ENCODE measurements at regions not wholly inside any gene's neighbourhood (a gene's known extent, or its start where the extent isn't known, plus 50 kb on each side); places are given as distances from the start of the nearest gene placed in this dataset.

DNA sequence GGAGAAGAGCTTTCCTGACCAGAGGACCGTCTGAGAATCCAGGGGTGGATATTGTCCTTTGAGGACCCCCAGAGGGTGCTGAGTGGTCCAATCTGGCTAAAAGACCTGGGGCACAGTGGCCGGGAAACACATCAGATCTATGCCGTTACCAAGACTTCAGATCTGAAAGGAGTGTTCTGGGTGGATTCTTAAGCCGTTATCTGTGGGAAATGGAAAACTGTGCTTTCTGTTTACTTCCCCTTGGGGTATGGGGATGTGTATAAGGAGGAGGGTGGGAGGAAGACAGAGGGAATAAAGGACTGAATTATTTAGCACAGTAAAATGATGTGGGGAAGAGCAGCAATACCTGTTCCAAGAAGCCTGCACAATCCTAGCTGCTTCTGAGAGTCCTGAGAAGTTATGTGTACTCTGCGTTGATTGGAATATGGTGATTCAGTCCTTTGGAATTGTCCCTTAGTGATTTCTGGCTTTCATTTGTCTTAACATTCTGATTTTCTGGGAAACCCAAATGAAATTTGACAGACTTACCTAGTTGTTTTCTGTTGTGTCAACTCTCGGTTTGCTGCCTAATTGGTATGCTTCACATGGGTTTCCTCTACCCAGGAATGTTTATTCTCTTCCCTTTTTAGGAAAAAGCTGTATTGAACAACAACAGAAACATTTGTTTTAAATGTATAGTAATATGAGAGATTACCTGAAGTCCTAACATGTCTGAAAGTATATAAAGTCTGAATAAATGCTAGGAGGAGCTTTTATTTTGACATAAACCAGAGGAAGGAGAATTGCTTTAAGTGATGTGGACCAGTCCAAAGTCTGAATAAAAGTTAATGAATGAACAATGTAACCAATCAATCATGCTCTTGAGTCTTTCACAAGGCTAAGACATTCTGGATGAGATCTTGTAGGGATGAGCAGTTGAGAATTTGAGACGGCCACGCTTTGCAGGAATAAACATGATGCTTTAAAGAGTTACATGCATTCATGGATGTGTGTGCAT is 427.1 kb upstream of the C2CD4B start:
- DNase-seq = no peak

GRCh38 chr15:62592920-62593319 is 427.8 kb upstream of the C2CD4B start:
- no peak for DNase-seq

GRCh38 chr15:62593681-62594399 is 428.8 kb upstream of the C2CD4B start:
- DNase-seq = no peak

DNA sequence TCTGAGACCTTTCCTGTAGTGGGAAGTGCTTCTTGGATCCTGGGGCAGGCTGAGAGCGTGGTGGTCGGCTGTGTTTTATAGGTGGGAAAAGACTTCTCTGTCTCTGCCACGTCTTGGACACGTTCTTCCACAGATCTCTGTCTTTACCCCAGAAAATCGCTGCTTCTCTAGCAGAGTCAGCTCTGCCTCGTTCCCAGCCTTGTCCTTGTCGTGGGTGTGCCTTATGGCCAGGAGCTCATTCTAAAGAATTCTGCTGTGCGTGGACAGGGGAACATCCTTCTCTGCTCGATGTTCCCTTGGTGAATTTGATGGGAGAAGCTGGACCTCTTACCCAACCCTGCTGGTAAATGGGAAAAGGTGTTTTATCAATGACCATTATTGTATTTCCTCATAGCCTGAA is 433.1 kb upstream of the C2CD4B start:
- no peak for DNase-seq

DNA sequence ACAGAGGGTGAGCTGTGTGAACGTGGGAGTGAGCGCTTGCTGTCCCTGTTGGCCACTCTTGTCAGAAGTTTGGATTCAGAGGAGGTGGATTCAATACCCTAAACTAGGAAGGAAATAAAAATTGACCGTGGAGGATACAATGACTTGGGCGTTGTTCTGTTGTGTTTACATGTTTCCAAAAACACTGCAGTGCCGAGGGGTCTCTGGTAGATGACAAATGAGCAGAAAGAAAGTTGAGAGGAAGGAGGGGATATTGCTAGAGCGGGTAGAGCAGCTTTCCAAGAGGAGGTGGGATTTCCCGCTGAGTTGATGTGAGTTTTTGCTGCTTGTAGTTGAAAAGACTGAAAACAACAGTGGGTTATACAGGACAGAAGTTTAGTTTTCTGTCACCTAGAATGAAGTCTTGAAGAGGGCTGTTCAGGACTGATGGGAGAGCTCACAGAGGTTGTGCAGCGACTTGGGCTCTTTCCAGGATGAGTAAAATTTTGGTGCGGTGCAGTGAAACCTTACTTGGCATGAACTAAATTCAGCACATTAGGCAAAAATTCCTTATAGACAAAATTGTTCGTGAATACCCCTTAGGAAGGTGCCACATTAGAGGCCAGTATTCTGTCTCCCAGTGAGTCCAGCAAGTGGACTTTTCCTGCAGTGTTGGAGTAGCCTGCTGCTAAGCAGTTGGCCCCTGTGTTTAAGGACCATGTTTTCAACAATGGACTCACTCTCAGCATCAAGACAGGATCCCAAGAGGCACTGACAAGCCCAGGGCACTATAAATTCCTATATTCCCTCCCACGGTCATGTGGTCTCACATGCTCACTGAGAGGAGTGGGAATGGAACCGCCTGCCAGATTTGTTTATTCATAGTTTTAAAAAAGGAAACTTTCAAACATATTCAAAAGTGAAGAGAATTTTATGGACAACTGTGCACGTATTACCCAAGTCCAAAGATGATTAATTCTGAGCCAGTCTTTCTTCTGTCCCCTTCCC is 435.0 kb upstream of the C2CD4B start:
- DNase-seq = no peak

DNA sequence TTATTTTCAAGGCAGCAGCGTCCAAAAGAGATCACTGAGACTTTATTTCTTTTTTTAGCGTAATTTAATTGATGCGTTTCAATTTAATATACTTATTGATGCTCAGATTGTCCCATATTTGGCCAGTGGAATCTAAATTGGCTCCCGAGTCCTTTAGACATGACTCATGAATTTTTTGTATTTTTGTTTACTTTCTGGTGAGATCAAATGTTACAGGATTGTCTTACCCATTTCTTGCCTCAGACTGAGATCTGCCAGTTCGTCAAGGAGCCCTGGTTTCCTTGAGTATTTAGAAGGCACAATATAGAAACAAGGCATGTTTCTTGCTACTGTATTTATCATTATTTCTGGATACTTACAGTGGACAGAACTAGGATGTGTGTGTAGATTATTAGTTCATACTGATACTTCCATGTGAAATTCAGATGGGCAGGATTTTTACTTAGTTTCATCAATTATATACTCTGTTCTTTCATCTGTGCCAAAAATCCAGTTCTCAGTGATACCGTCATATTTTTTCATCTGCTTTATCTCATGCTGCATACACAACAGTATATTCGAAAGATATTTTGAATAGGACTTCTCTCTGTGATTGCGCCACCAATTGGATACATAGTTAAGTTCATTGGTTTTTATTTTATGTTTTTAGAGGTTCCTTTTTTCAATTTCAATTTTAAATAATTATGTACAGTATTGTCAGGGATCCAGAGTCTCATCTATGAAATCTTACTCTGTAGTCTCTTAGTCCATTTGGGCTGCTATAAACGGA is 436.9 kb upstream of the C2CD4B start:
- no peak for DNase-seq

DNA sequence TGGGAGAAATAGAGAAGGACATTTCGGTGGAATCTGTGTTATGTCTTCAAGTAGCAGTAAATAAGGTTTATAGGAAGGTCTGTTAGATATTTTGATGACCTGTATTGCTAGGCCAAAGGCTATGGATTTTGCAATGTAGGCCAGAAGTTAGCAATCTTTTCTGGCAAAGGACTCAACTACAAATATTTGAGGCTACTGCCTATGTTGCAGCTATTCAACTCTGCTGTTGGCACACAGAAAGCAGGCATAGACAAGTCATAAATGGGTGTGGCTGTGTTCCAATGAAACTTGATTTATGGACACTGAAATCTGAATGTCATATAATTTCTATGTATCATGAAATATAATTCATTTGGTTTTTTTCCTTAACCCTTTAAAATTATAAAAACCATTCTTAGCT is 438.7 kb upstream of the C2CD4B start:
- DNase-seq = no peak

DNA sequence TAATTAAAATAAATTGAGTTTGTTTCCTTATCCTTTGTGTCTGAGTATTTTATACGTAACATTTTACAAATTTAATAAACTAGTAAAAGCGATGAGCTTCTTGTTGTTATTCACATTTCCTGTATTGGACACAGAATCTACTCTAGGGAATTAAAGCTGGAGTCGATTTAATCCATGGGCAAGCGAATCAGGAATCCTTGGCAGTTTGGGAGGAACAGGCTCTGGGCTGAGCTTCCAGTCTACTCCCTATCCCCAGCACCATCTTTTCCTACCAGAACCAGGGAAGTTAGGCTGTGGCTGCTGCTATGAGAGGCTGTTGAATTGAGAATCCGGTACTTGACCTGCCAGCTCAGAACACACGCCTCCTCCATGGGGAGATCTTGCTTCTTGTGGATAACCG is 437.3 kb upstream of the TPM1 start:
- no peak for DNase-seq

- no peak for DNase-seq
Measured at GRCh38 chr15:62606376-62607113, 436.0 kb upstream of the TPM1 start.

- no peak for DNase-seq
Measured at GRCh38 chr15:62607114-62607462, 435.5 kb upstream of the TPM1 start.

GRCh38 chr15:62607643-62608042 is 434.9 kb upstream of the TPM1 start:
- DNase-seq = no peak

- DNase-seq = no peak
Measured at GRCh38 chr15:62608369-62608768, 434.2 kb upstream of the TPM1 start.

DNA sequence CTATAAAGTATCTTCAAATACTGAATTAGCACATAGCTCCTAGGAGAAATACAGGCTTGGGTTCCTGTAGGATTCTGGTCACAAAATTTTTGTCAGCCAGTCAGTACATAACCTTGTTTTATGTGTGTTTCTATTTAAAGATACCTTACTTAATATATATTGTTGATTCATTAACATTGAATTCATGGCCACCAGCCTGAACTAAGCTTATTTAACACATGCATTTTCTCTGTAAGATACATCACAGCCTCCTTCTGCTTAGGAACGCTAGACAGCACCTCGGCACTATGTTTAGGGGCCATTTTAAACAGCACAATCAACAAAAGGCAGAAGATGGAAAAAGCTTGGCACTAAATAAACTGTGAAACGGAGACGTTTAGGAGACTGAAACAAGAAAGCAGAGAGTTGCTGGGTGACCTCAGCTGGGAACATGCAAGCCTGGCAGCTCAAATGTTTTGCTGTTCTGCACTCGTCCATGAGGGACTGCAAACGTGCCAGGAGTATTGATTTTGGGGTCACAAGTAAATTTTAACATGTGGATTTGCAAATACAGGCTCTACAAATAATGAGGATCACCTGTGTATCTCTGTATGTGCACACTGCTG is 432.2 kb upstream of the TPM1 start:
- DNase-seq = no peak

DNA sequence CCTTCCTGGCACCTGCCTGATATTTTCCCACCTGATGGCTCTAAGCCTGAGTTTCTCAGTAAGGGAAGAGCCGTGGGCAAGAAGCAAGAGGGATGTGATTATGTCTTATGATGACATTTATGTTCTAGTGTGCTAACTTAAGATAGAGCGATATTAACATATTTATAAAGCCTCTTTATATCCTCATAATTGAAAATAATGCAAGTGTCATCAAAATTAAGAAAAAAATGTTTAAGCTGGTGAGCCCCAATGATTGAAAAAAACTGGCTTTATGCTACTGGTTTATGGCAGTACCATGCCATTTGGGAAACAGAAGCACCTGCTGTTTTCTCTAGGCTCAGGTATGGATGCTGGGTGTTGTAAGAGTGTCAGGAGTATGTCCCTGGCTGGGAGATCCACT is 431.5 kb upstream of the TPM1 start:
- DNase-seq = no peak

DNA sequence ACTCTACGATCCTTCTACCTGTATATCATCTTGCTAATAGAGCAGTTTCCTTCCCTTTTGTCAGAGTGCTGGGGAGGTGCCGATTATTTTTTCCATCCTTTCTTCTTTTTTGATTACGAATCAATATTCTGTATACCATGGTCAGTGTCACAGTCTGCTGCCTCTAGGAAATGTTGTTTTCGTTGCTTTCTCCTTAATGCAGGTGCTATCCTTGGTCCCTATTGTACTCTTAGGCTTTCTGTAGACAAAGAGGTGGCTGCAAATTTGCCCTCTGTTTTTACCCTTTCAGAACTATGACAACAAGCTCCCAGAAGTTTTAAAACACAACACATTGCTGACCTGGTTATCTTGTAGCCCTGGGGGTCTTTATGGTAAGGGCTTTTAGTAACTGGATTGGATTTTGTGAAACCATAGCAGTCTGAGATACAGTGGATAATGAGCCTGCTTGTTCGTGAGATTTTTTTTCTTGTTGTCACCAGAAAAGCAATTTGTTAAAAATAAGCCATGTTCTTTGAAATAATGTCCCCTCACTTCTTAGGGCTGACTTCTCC is 430.3 kb upstream of the TPM1 start:
- no peak for DNase-seq

DNA sequence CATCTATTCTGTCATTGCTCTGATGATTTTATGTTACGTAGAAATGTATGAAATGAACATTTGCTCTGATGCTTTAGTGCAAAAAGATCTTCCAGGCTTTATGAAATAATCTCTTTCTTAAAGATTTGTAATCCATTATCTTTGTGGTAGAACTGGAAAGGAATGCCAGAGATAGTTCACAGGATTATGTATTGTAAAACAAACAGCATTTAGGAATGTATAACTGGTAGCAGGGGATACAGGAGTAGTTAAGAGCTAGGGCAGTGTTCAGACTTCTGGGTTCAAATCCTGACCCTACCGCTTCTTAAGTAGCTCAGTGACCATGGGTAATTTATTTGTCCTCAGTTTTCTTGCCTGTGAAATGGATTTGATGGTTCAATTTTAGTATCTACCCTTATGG is 429.8 kb upstream of the TPM1 start:
- DNase-seq = no peak

GRCh38 chr15:62616746-62617145 is 425.8 kb upstream of the TPM1 start:
- no peak for DNase-seq

GRCh38 chr15:62617741-62618140 is 424.8 kb upstream of the TPM1 start:
- DNase-seq = no peak

- DNase-seq = no peak
Measured at GRCh38 chr15:62618432-62618831, 424.1 kb upstream of the TPM1 start.

DNA sequence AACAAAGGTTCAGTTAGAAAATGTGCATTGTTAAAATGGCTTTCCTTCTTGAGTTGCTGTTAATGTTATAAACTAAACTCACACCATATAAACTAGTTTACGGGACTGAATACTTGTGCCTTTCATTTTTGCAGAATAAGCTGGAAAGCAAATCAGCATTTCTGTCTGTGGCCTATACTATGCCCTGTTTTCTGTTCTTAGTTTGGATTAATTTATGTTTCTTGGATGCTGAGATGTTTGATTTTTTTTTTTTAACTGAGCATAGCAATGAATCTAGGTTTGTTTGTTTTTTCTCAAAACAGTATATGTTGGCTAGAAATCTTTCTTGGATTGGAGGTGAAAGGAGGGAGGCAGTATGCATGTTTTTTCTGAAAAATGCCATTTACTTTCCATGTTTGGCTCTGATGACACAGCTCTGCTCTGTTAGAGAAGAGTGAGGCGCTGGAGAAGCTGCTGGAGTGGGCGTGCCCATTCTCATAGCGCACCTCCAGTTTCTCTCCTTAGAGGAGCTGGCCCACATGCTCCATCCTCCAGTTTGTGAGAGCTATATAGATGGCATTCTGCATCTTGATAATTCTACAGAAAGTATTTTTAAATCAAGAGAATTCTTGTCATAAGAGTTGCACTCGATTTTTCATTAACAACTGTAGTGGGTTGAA is 423.6 kb upstream of the TPM1 start:
- no peak for DNase-seq
